ENCODE measurements at regions not wholly inside any gene's neighbourhood (a gene's known extent, or its start where the extent isn't known, plus 50 kb on each side); places are given as distances from the start of the nearest gene placed in this dataset.

- H3K27me3 ChIP-seq (replicated peaks; ENCODE audit: insufficient read depth, low read length) = no peaks in the 10 kb centered on the region
- H3K9me3 ChIP-seq (replicated peaks; ENCODE audit: insufficient read depth, low read length) = no peaks in the 10 kb centered on the region
- no peak for DNase-seq
These were observed 234.9 kb downstream of the TUBA3C start for GRCh38 chr13:18946738-18947137.

GRCh38 chr13:18944501-18945068 lies 237.0 kb downstream of the TUBA3C start:
- no peak for TF ChIP-seq EZH2 (optimal IDR thresholded peaks at IDR 0.05; ENCODE audit: low read depth, low read length)
- no peak for TF ChIP-seq EZH2phosphoT487 (IDR thresholded peaks at IDR 0.05; ENCODE audit: low read length)
- TF ChIP-seq CTCF (IDR thresholded peaks at IDR 0.05; ENCODE audit: low read length) = no peak

More at GRCh38 chr13:18946738-18947137, 234.9 kb downstream of the TUBA3C start:
- H3K9me2 ChIP-seq (replicated peaks; ENCODE audit: insufficient read depth, low read length) = no peaks in the 10 kb centered on the region
- H3F3A ChIP-seq (ENCODE audit: insufficient read depth, low read length) = no peaks in the 10 kb centered on the region
- H2AFZ ChIP-seq (ENCODE audit: low read length) = no peak overlapping the region
- H3K36me3 ChIP-seq (replicated peaks; ENCODE audit: insufficient read depth, low read length) = no peaks in the 10 kb centered on the region
- no peaks in the 10 kb centered on the region for H4K20me1 ChIP-seq (ENCODE audit: insufficient read depth, low read length)
- no peak overlapping the region for H3K4me3 ChIP-seq (ENCODE audit: low read length)
- H3K4me2 ChIP-seq (ENCODE audit: low read depth, low read length) = no peak overlapping the region
- no peaks in the 10 kb centered on the region for H3K79me2 ChIP-seq (ENCODE audit: low read length)
- TF ChIP-seq EZH2phosphoT487 (IDR thresholded peaks at IDR 0.05; ENCODE audit: low read length) (no peak), CTCF (IDR thresholded peaks at IDR 0.05; ENCODE audit: low read length) (no peak), EZH2 (optimal IDR thresholded peaks at IDR 0.05; ENCODE audit: low read depth, low read length) (no peak)
- H3K9ac ChIP-seq (ENCODE audit: low read length) = no peak overlapping the region
- no peak overlapping the region for H3K27ac ChIP-seq (ENCODE audit: low read length)
- no peaks in the 10 kb centered on the region for H3K4me1 ChIP-seq (ENCODE audit: low read length)

GRCh38 chr13:18943721-18944391 lies 237.8 kb downstream of the TUBA3C start:
- Histone ChIP-seq H4K20me1 (ENCODE audit: insufficient read depth, low read length) (no peaks in the 10 kb centered on the region), H3K4me1 (ENCODE audit: low read length) (no peaks in the 10 kb centered on the region), H3K4me3 (ENCODE audit: low read length) (no peak overlapping the region), H3F3A (ENCODE audit: insufficient read depth, low read length) (no peaks in the 10 kb centered on the region), H3K9me2 (replicated peaks; ENCODE audit: insufficient read depth, low read length) (no peaks in the 10 kb centered on the region), H3K4me2 (ENCODE audit: low read depth, low read length) (no peak overlapping the region), H3K27me3 (replicated peaks; ENCODE audit: insufficient read depth, low read length) (no peaks in the 10 kb centered on the region), H3K9me3 (replicated peaks; ENCODE audit: insufficient read depth, low read length) (no peaks in the 10 kb centered on the region), H3K9ac (ENCODE audit: low read length) (no peak overlapping the region), H3K79me2 (ENCODE audit: low read length) (no peaks in the 10 kb centered on the region), H3K27ac (ENCODE audit: low read length) (no peak overlapping the region), H3K36me3 (replicated peaks; ENCODE audit: insufficient read depth, low read length) (no peaks in the 10 kb centered on the region), H2AFZ (ENCODE audit: low read length) (no peak overlapping the region)
- DNase-seq = no peak
- TF ChIP-seq CTCF (IDR thresholded peaks at IDR 0.05; ENCODE audit: low read length) (no peak), EZH2phosphoT487 (IDR thresholded peaks at IDR 0.05; ENCODE audit: low read length) (no peak), EZH2 (optimal IDR thresholded peaks at IDR 0.05; ENCODE audit: low read depth, low read length) (no peak)

More at GRCh38 chr13:18944501-18945068, 237.0 kb downstream of the TUBA3C start:
- Histone ChIP-seq H3K4me2 (ENCODE audit: low read depth, low read length) (no peak overlapping the region), H3F3A (ENCODE audit: insufficient read depth, low read length) (no peaks in the 10 kb centered on the region), H3K36me3 (replicated peaks; ENCODE audit: insufficient read depth, low read length) (no peaks in the 10 kb centered on the region), H3K9me3 (replicated peaks; ENCODE audit: insufficient read depth, low read length) (no peaks in the 10 kb centered on the region), H3K9ac (ENCODE audit: low read length) (no peak overlapping the region), H3K4me3 (ENCODE audit: low read length) (no peak overlapping the region), H3K27ac (ENCODE audit: low read length) (no peak overlapping the region), H3K9me2 (replicated peaks; ENCODE audit: insufficient read depth, low read length) (no peaks in the 10 kb centered on the region), H4K20me1 (ENCODE audit: insufficient read depth, low read length) (no peaks in the 10 kb centered on the region), H3K4me1 (ENCODE audit: low read length) (no peaks in the 10 kb centered on the region), H2AFZ (ENCODE audit: low read length) (no peak overlapping the region), H3K79me2 (ENCODE audit: low read length) (no peaks in the 10 kb centered on the region), H3K27me3 (replicated peaks; ENCODE audit: insufficient read depth, low read length) (no peaks in the 10 kb centered on the region)
- DNase-seq = no peak

Measured in MM.1S (cell line).